GM23338 (cell line): ENCODE measurements at regions not wholly inside any gene's neighbourhood (a gene's known extent, or its start where the extent isn't known, plus 50 kb on each side); places are given as distances from the start of the nearest gene placed in this dataset.

ENCODE experiments used
- ATAC-seq: fragments of 200-7000 bp; cut with Tn5 transposase; 3 replicates; pipeline ENCODE4 v1.9.1; 2020
- DNase-seq: peaks from one replicate; pipeline ENCODE4 v3.0.0-alpha.2; 2015; ENCODE audit warnings: low spot score
- H2AFZ ChIP-seq: fragments of 200-600 bp; sonication (generic); 2 replicates; pipeline ENCODE4 v1.8.0; 2016; ENCODE audit warnings: antibody characterized with exemption, mild to moderate bottlenecking, moderate library complexity
- H3F3A ChIP-seq: fragments of 200-600 bp; sonication (generic); replicated peaks from 2 replicates; pipeline ENCODE4 v1.8.0; 2017; ENCODE audit warnings: antibody characterized with exemption, mixed run types, low read depth
- H3K27ac ChIP-seq: fragments of 200-600 bp; sonication (generic); 2 replicates; pipeline ENCODE4 v1.6.1; 2016; ENCODE audit warnings: low read depth
- H3K27me3 ChIP-seq: fragments of 200-600 bp; sonication (generic); 2 replicates; pipeline ENCODE4 v1.8.0; 2016; ENCODE audit warnings: mild to moderate bottlenecking, mixed run types, moderate library complexity; ENCODE audit not compliant: insufficient read depth
- H3K36me3 ChIP-seq: fragments of 200-600 bp; sonication (generic); 2 replicates; pipeline ENCODE4 v1.8.0; 2016; ENCODE audit warnings: mild to moderate bottlenecking; ENCODE audit not compliant: insufficient read depth
- H3K4me1 ChIP-seq: fragments of 200-600 bp; sonication (generic); 2 replicates; pipeline ENCODE4 v1.8.0; 2016; ENCODE audit warnings: mild to moderate bottlenecking, moderate library complexity; ENCODE audit not compliant: insufficient read depth
- H3K4me2 ChIP-seq: fragments of 200-600 bp; sonication (generic); 2 replicates; pipeline ENCODE4 v1.7.1; 2017; ENCODE audit warnings: mixed run types
- H3K4me3 ChIP-seq: fragments of 200-600 bp; sonication (generic); 2 replicates; pipeline ENCODE4 v1.6.1; 2016; ENCODE audit warnings: mixed run types
- H3K79me2 ChIP-seq: fragments of 200-600 bp; sonication (generic); replicated peaks from 2 replicates; pipeline ENCODE4 v1.8.0; 2017; ENCODE audit warnings: mild to moderate bottlenecking; ENCODE audit not compliant: insufficient read depth
- H3K9me2 ChIP-seq: fragments of 200-600 bp; sonication (generic); 2 replicates; pipeline ENCODE4 v1.8.0; 2017; ENCODE audit not compliant: insufficient read depth
- H4K20me1 ChIP-seq: fragments of 200-600 bp; sonication (generic); replicated peaks from 2 replicates; pipeline ENCODE4 v1.8.0; 2017; ENCODE audit warnings: mild to moderate bottlenecking; ENCODE audit not compliant: insufficient read depth
- H3K27ac Mint-ChIP-seq: 2 replicates; pipeline ENCODE4 v1.8.0; 2020; ENCODE audit warnings: inconsistent platforms, mild to moderate bottlenecking, moderate library complexity, mixed read lengths
- H3K27me3 Mint-ChIP-seq: 3 replicates; pipeline ENCODE4 v1.8.0; 2022; ENCODE audit warnings: low read depth, mild to moderate bottlenecking, moderate library complexity, mixed read lengths, inconsistent platforms; ENCODE audit not compliant: insufficient read depth, poor library complexity
- H3K36me3 Mint-ChIP-seq: 3 replicates; pipeline ENCODE4 v1.8.0; 2021; ENCODE audit warnings: low read depth, mild to moderate bottlenecking, inconsistent platforms, moderate library complexity, mixed read lengths
- H3K4me1 Mint-ChIP-seq: 3 replicates; pipeline ENCODE4 v1.8.0; 2020; ENCODE audit warnings: mild to moderate bottlenecking, inconsistent platforms, mixed read lengths
- H3K4me3 Mint-ChIP-seq: 3 replicates; pipeline ENCODE4 v1.8.0; 2021; ENCODE audit warnings: moderate library complexity, mild to moderate bottlenecking, inconsistent platforms, mixed read lengths
- H3K9me3 Mint-ChIP-seq: 3 replicates; pipeline ENCODE4 v1.8.0; 2020; ENCODE audit warnings: moderate library complexity, mild to moderate bottlenecking, inconsistent platforms, mixed read lengths
- CREB1 ChIP-seq: fragments of 250-450 bp; sonication (Bioruptor Pico); IDR thresholded peaks from 2 replicates; pipeline ENCODE4 v1.5.0; 2020; ENCODE audit warnings: low read depth, mild to moderate bottlenecking, moderate library complexity
- JUNB ChIP-seq: IDR thresholded peaks from one replicate; pipeline ENCODE4 v1.6.1; 2016; ENCODE audit warnings: antibody characterized with exemption; ENCODE audit not compliant: unreplicated experiment
- NANOG ChIP-seq: IDR thresholded peaks from 2 replicates; pipeline ENCODE4 v1.6.1; 2016; ENCODE audit warnings: antibody characterized with exemption, borderline replicate concordance
- ZNF114 ChIP-seq: fragments of 250-450 bp; sonication (Bioruptor Pico); IDR thresholded peaks from 2 replicates; pipeline ENCODE4 v1.5.0; 2020; ENCODE audit warnings: mild to moderate bottlenecking, moderate library complexity
- ZNF462 ChIP-seq: fragments of 250-450 bp; sonication (Bioruptor Pico); IDR thresholded peaks from 2 replicates; pipeline ENCODE4 v1.5.0; 2020; ENCODE audit warnings: mild to moderate bottlenecking, moderate library complexity
- TF ChIP-seq, protein P1 (sequence below), 2 experiments: fragments of 200-600 bp in 1 of 2; sonication (generic) in 1 of 2; conservative IDR thresholded peaks; 2 replicates each; pipeline versions ENCODE4 v1.5.1 to v1.6.1; 2016 to 2017; ENCODE audit warnings: antibody characterized with exemption in 2 of 2, low read depth in 2 of 2, mild to moderate bottlenecking in 2 of 2, moderate library complexity in 1 of 2
- TF ChIP-seq, protein P2 (sequence below): IDR thresholded peaks from 2 replicates; pipeline ENCODE4 v1.6.1; 2016; ENCODE audit warnings: antibody characterized with exemption

DNA sequence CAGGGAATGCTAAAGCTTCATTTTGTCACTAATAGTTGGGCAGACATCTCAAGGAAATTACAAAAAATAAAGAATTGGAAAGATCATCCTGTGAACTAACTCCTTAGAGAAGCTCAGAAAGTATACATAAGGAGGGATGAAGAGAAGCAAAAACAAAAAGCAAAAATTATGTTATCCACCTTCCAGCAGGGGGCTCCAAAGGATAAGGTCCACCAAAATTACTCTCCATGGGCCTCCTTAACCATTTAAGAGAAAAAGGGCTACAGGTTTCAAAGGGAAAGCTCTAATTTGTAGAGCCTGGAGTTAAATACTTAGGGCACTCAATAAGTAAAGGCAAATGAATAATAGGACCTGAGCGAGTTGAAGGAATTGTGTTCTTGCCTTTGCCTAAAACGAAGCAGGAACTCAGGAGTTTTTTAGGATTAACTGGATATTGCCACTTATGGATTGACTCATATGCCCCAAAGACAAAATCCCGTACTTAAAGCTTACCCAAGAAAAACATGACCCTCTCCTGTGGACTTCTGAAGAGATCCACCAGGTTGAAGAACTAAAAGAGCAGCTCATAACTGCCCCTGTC is 1167.9 kb downstream of the DSC3 start:
- ATAC-seq (peak; percentile 45), DNase-seq (peak; percentile 78)
- no peaks in the 10 kb centered on the region for H3K79me2 ChIP-seq
- H3K4me2 ChIP-seq = no peak overlapping the region
- no peaks in the 10 kb centered on the region for H4K20me1 ChIP-seq
- no peaks in the 10 kb centered on the region for H3K4me1 Mint-ChIP-seq
- peaks cover 30% of the 10 kb centered on the region for H3K9me3 Mint-ChIP-seq
- H3K9me2 ChIP-seq = no peaks in the 10 kb centered on the region
- no peaks in the 10 kb centered on the region for H3K27me3 Mint-ChIP-seq
- no peak overlapping the region for H3K27ac ChIP-seq
- TF ChIP-seq, protein P1, sequence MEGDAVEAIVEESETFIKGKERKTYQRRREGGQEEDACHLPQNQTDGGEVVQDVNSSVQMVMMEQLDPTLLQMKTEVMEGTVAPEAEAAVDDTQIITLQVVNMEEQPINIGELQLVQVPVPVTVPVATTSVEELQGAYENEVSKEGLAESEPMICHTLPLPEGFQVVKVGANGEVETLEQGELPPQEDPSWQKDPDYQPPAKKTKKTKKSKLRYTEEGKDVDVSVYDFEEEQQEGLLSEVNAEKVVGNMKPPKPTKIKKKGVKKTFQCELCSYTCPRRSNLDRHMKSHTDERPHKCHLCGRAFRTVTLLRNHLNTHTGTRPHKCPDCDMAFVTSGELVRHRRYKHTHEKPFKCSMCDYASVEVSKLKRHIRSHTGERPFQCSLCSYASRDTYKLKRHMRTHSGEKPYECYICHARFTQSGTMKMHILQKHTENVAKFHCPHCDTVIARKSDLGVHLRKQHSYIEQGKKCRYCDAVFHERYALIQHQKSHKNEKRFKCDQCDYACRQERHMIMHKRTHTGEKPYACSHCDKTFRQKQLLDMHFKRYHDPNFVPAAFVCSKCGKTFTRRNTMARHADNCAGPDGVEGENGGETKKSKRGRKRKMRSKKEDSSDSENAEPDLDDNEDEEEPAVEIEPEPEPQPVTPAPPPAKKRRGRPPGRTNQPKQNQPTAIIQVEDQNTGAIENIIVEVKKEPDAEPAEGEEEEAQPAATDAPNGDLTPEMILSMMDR (conservative IDR thresholded peaks at IDR 0.05; ENCODE audit: low read depth in 2 of 2) = peak; percentile 71 to 78
- no peak for TF ChIP-seq NANOG
- TF ChIP-seq ZNF114 (CRISPR knock-in tag) = no peak
- no peak for TF ChIP-seq JUNB
- no peak for TF ChIP-seq ZNF462 (CRISPR knock-in tag)
- TF ChIP-seq, protein P2, sequence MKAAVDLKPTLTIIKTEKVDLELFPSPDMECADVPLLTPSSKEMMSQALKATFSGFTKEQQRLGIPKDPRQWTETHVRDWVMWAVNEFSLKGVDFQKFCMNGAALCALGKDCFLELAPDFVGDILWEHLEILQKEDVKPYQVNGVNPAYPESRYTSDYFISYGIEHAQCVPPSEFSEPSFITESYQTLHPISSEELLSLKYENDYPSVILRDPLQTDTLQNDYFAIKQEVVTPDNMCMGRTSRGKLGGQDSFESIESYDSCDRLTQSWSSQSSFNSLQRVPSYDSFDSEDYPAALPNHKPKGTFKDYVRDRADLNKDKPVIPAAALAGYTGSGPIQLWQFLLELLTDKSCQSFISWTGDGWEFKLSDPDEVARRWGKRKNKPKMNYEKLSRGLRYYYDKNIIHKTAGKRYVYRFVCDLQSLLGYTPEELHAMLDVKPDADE = no peak
- no peak for TF ChIP-seq CREB1 (CRISPR knock-in tag)
- no peak overlapping the region for H2AFZ ChIP-seq
- H3K27me3 ChIP-seq = no peaks in the 10 kb centered on the region
- H3K4me3 ChIP-seq = no peak overlapping the region
- no peaks in the 10 kb centered on the region for H3K36me3 ChIP-seq
- H3K36me3 Mint-ChIP-seq = peaks cover 11% of the 10 kb centered on the region
- H3K27ac Mint-ChIP-seq = no peak overlapping the region
- H3K4me3 Mint-ChIP-seq = no peak overlapping the region
- no peaks in the 10 kb centered on the region for H3K4me1 ChIP-seq
- no peaks in the 10 kb centered on the region for H3F3A ChIP-seq
